Endothelial cell of umbilical vein (primary cell): ENCODE measurements at regions not wholly inside any gene's neighbourhood (a gene's known extent, or its start where the extent isn't known, plus 50 kb on each side); places are given as distances from the start of the nearest gene placed in this dataset.

ENCODE experiments used
- BruUV-seq: library from RNA; stranded (reverse); fragments of 400-500 nt; replicated peaks from 2 replicates; lab custom pipeline; 2021; lab: Mats Ljungman, UMichigan
- CTCF ChIA-PET: fragments of 300-600, 350-600 bp; sonication (Branson Sonifier 250); formaldehyde crosslinking; loops from one replicate; lab custom pipeline; 2021; ENCODE audit warnings: antibody characterized with exemption, inconsistent platforms; lab: Charles Lee
- POLR2A ChIA-PET: fragments of 300-600, 350-600 bp; sonication (Branson Sonifier 250); formaldehyde crosslinking; loops from one replicate; lab custom pipeline; 2021; ENCODE audit warnings: antibody characterized with exemption, inconsistent platforms; lab: Charles Lee
- DNase-seq: peaks from one replicate; pipeline ENCODE4 v3.0.0-alpha.2; 2011; ENCODE audit warnings: low read depth, low spot score
- FAIRE-seq: peaks from 2 replicates; lab custom pipeline; 2011; peaks lifted over from hg19 to GRCh38; lab: Jason Lieb, UNC
- H2AFZ ChIP-seq: 2 replicates; pipeline ENCODE4 v1.6.0; 2012; ENCODE audit warnings: low read depth, low read length, control low read depth, inconsistent platforms
- H3K27ac ChIP-seq: 2 replicates; pipeline ENCODE4 v1.5.1; 2011; ENCODE audit warnings: low read depth, mild to moderate bottlenecking, control low read depth, low read length, moderate library complexity; ENCODE audit not compliant: insufficient read depth
- H3K27me3 ChIP-seq, 2 experiments: 2 replicates each; pipeline versions ENCODE4 v1.6.0 to v1.6.1; 2011; ENCODE audit warnings: low read length in 2 of 2, mixed read lengths in 1 of 2; ENCODE audit not compliant: control insufficient read depth in 2 of 2, insufficient read depth in 2 of 2
- H3K36me3 ChIP-seq, 2 experiments: 2 replicates in 1 of 2; 3 replicates in 1 of 2; pipeline ENCODE4 v1.5.1; 2011; ENCODE audit warnings: low read length in 2 of 2, mild to moderate bottlenecking in 1 of 2, moderate library complexity in 1 of 2; ENCODE audit not compliant: control insufficient read depth in 2 of 2, insufficient read depth in 2 of 2; ENCODE audit errors: extremely low read depth in 1 of 2
- H3K4me1 ChIP-seq: 3 replicates; pipeline ENCODE4 v1.5.1; 2011; ENCODE audit warnings: mild to moderate bottlenecking, low read length; ENCODE audit not compliant: control insufficient read depth, insufficient read depth; ENCODE audit errors: extremely low read depth
- H3K4me2 ChIP-seq: 2 replicates; pipeline ENCODE4 v1.6.1; 2011; ENCODE audit warnings: low read length, control low read depth, mixed read lengths; ENCODE audit not compliant: insufficient read depth
- H3K4me3 ChIP-seq, 3 experiments: fragments of 200-600 bp in 1 of 3; sonication (generic), shearing (Covaris generic) in 1 of 3; replicated peaks in 1 of 3; 2 replicates each; pipeline ENCODE4 v1.5.1; 2011 to 2016; ENCODE audit warnings: control low read depth in 3 of 3, low read length in 3 of 3, mild to moderate bottlenecking in 2 of 3, inconsistent platforms in 1 of 3, low read depth in 1 of 3, moderate library complexity in 1 of 3; ENCODE audit not compliant: insufficient read depth in 1 of 3
- H3K79me2 ChIP-seq: 2 replicates; pipeline ENCODE4 v1.6.0; 2012; ENCODE audit warnings: low read length, inconsistent platforms; ENCODE audit not compliant: control insufficient read depth, insufficient read depth
- H3K9ac ChIP-seq: replicated peaks from 2 replicates; pipeline ENCODE3; 2011; ENCODE audit warnings: low read length, control low read depth; ENCODE audit not compliant: insufficient read depth; ENCODE audit errors: extremely low read depth
- H3K9me1 ChIP-seq: replicated peaks from 3 replicates; pipeline ENCODE4 v1.6.0; 2011; ENCODE audit warnings: mild to moderate bottlenecking, low read length; ENCODE audit not compliant: control insufficient read depth, insufficient read depth; ENCODE audit errors: extremely low read depth
- H3K9me3 ChIP-seq: replicated peaks from 2 replicates; pipeline ENCODE4 v1.5.1; 2012; ENCODE audit warnings: low read length, inconsistent platforms; ENCODE audit not compliant: control insufficient read depth, insufficient read depth
- H4K20me1 ChIP-seq: replicated peaks from 2 replicates; pipeline ENCODE3; 2011; ENCODE audit warnings: mild to moderate bottlenecking, low read length; ENCODE audit not compliant: control insufficient read depth, insufficient read depth; ENCODE audit errors: extremely low read depth
- CTCF ChIP-seq, 2 donors: IDR thresholded peaks; 1 replicate in 1 of 2; 2 replicates in 1 of 2; pipeline ENCODE4 v1.5.1; 2011; ENCODE audit warnings: low read length in 2 of 2, mild to moderate bottlenecking in 2 of 2, moderate library complexity in 2 of 2, control low read depth in 1 of 2, inconsistent platforms in 1 of 2, low read depth in 1 of 2; ENCODE audit not compliant: insufficient read depth in 1 of 2; ENCODE audit errors: extremely low read depth in 1 of 2
- EZH2 ChIP-seq: IDR thresholded peaks from 2 replicates; pipeline ENCODE4 v1.6.1; 2012; ENCODE audit warnings: borderline replicate concordance, low read depth, mild to moderate bottlenecking, moderate library complexity, low read length, inconsistent platforms; ENCODE audit not compliant: severe bottlenecking
- POLR2AphosphoS5 ChIP-seq: IDR thresholded peaks from 2 replicates; pipeline ENCODE4 v1.6.1; 2012; ENCODE audit warnings: low read depth, mild to moderate bottlenecking, control low read depth, low read length, moderate library complexity; ENCODE audit not compliant: insufficient read depth
- dilution Hi-C: fragments of 300-500 bp; cut with MboI; formaldehyde crosslinking; loops from one replicate; pipeline ENCODE4 v1.15.0; 2019; ENCODE audit warnings: low sequenced_read_pairs; ENCODE audit not compliant: extremely low pct_ligation_motif_present
- intact Hi-C: fragments of 100-400 bp; cut with micrococcal nuclease; formaldehyde crosslinking; loops from one replicate; pipeline ENCODE4 v1.10.0; 2022

DNA sequence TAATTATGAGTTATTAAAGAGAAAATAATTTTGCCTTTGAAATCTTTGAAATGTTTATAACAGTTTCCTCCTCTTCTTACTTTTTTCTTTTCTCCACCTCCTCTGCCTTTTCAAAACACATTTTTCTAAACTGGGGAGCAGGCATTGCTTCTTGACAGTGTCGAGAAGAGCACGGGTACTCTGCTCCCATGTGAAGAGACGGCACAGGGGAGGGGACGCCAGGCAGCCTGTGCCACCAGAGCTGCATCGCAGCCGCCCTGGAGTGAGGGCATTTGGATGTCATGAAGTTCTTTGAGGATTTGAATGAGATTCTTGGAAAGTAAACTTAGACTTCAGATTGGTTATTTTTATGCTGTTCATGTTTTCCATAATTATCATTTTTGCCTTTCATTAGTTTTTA lies 149.7 kb downstream of the ACTR3B start:
- BruUV-seq: no TSS peak
- ChIA-PET POLR2A (no interaction called here), CTCF (no interaction called here)
- no peak overlapping the region for H2AFZ ChIP-seq
- H3K9ac ChIP-seq: no peak overlapping the region
- H3K27ac ChIP-seq: no peak overlapping the region
- no peaks in the 10 kb centered on the region for H3K9me1 ChIP-seq
- intact Hi-C loops (no loop called here), dilution Hi-C loops (no loop called here)
- H3K79me2 ChIP-seq: no peaks in the 10 kb centered on the region
- TF ChIP-seq EZH2: no peak
- no peak for TF ChIP-seq POLR2AphosphoS5
- no peaks in the 10 kb centered on the region for H3K27me3 ChIP-seq
- no peak for DNase-seq
- peaks cover under 1% of the 10 kb centered on the region for H3K9me3 ChIP-seq
- no peaks in the 10 kb centered on the region for H4K20me1 ChIP-seq
- no peaks in the 10 kb centered on the region for H3K4me1 ChIP-seq
- H3K4me2 ChIP-seq: no peak overlapping the region
- H3K4me3 ChIP-seq: no peak overlapping the region
- no peaks in the 10 kb centered on the region for H3K36me3 ChIP-seq
- no peak for FAIRE-seq

GRCh38 chr7:152909683-152910544 lies 150.4 kb downstream of the ACTR3B start:
- Histone ChIP-seq H3K9ac (no peak overlapping the region), H3K36me3 (no peaks in the 10 kb centered on the region), H3K4me2 (no peak overlapping the region), H3K4me3 (no peak overlapping the region), H3K9me3 (peaks cover 2% of the 10 kb centered on the region), H3K79me2 (no peaks in the 10 kb centered on the region), H3K27me3 (no peaks in the 10 kb centered on the region), H3K4me1 (no peaks in the 10 kb centered on the region), H3K9me1 (no peaks in the 10 kb centered on the region), H3K27ac (no peak overlapping the region), H4K20me1 (no peaks in the 10 kb centered on the region), H2AFZ (no peak overlapping the region)
- TF ChIP-seq CTCF (IDR thresholded peaks at IDR 0.05; ENCODE audit: extremely low read depth in 1 of 2, insufficient read depth in 1 of 2, low read depth in 1 of 2, low read length in 2 of 2): no peak
- no peak for FAIRE-seq
- no TSS peak for BruUV-seq
- ChIA-PET CTCF (no interaction called here), POLR2A (no interaction called here)
- no peak for DNase-seq
- intact Hi-C loops (no loop called here), dilution Hi-C loops (no loop called here)
